ENCODE measurements at regions not wholly inside any gene's neighbourhood (a gene's known extent, or its start where the extent isn't known, plus 50 kb on each side); places are given as distances from the start of the nearest gene placed in this dataset.

- TF ChIP-seq SPI1 (IDR thresholded peaks at IDR 0.05; ENCODE audit: borderline replicate concordance, low read depth) (no peak), POLR2AphosphoS5 (IDR thresholded peaks at IDR 0.05; ENCODE audit: low read depth) (no peak), GABPA (IDR thresholded peaks at IDR 0.05; ENCODE audit: low read depth) (no peak)
- TF ChIP-seq, protein P1, sequence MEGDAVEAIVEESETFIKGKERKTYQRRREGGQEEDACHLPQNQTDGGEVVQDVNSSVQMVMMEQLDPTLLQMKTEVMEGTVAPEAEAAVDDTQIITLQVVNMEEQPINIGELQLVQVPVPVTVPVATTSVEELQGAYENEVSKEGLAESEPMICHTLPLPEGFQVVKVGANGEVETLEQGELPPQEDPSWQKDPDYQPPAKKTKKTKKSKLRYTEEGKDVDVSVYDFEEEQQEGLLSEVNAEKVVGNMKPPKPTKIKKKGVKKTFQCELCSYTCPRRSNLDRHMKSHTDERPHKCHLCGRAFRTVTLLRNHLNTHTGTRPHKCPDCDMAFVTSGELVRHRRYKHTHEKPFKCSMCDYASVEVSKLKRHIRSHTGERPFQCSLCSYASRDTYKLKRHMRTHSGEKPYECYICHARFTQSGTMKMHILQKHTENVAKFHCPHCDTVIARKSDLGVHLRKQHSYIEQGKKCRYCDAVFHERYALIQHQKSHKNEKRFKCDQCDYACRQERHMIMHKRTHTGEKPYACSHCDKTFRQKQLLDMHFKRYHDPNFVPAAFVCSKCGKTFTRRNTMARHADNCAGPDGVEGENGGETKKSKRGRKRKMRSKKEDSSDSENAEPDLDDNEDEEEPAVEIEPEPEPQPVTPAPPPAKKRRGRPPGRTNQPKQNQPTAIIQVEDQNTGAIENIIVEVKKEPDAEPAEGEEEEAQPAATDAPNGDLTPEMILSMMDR (IDR thresholded peaks at IDR 0.05; ENCODE audit: insufficient read depth, low read length), result no peak
- TF ChIP-seq, protein P2, sequence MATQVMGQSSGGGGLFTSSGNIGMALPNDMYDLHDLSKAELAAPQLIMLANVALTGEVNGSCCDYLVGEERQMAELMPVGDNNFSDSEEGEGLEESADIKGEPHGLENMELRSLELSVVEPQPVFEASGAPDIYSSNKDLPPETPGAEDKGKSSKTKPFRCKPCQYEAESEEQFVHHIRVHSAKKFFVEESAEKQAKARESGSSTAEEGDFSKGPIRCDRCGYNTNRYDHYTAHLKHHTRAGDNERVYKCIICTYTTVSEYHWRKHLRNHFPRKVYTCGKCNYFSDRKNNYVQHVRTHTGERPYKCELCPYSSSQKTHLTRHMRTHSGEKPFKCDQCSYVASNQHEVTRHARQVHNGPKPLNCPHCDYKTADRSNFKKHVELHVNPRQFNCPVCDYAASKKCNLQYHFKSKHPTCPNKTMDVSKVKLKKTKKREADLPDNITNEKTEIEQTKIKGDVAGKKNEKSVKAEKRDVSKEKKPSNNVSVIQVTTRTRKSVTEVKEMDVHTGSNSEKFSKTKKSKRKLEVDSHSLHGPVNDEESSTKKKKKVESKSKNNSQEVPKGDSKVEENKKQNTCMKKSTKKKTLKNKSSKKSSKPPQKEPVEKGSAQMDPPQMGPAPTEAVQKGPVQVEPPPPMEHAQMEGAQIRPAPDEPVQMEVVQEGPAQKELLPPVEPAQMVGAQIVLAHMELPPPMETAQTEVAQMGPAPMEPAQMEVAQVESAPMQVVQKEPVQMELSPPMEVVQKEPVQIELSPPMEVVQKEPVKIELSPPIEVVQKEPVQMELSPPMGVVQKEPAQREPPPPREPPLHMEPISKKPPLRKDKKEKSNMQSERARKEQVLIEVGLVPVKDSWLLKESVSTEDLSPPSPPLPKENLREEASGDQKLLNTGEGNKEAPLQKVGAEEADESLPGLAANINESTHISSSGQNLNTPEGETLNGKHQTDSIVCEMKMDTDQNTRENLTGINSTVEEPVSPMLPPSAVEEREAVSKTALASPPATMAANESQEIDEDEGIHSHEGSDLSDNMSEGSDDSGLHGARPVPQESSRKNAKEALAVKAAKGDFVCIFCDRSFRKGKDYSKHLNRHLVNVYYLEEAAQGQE (IDR thresholded peaks at IDR 0.05; ENCODE audit: insufficient replicate concordance, low read depth), result no peak
- Histone ChIP-seq H3K27ac (replicated peaks) (no peak overlapping the region), H3K27me3 (ENCODE audit: insufficient read depth, poor library complexity, severe bottlenecking) (no peaks in the 10 kb centered on the region), H3K4me3 (replicated peaks; ENCODE audit: insufficient read depth, low read length) (no peak overlapping the region)
- DNase-seq (ENCODE audit: low read depth in 1 of 2, low spot score in 1 of 2), result no peak
Measured at GRCh38 chr1:14516974-14517840, 81.3 kb upstream of the KAZN start.

DNA sequence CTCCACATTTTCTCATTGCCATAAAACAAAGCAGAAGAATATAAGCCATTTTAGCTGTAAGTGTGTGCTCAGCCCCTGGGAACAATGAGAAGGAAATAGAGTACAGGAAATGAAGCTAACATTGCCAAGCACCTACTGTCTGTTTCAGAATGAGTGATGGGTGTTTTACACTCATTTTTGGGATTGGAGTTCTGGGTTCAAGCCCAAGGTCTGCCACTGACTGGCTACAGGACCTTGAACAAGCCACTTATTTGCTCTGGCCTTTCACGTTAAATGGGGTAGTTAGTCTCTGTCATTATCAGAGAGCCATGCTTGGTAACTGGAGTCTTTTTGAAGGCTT lies 80.7 kb upstream of the KAZN start:
- TF ChIP-seq, protein P2 (IDR thresholded peaks at IDR 0.05; ENCODE audit: insufficient replicate concordance, low read depth), result no peak
- TF ChIP-seq SPI1 (IDR thresholded peaks at IDR 0.05; ENCODE audit: borderline replicate concordance, low read depth) (no peak), POLR2AphosphoS5 (IDR thresholded peaks at IDR 0.05; ENCODE audit: low read depth) (no peak), GABPA (IDR thresholded peaks at IDR 0.05; ENCODE audit: low read depth) (no peak)
- TF ChIP-seq, protein P1 (IDR thresholded peaks at IDR 0.05; ENCODE audit: insufficient read depth, low read length), result no peak
- no peak overlapping the region for H3K4me3 ChIP-seq (replicated peaks; ENCODE audit: insufficient read depth, low read length)

GRCh38 chr1:14519976-14520375 lies 78.5 kb upstream of the KAZN start:
- no peak overlapping the region for H3K4me3 ChIP-seq (replicated peaks; ENCODE audit: insufficient read depth, low read length)
- no peak overlapping the region for H3K27ac ChIP-seq (replicated peaks)
- no peak for DNase-seq (ENCODE audit: low read depth in 1 of 2, low spot score in 1 of 2)
- TF ChIP-seq GABPA (IDR thresholded peaks at IDR 0.05; ENCODE audit: low read depth), result no peak
- TF ChIP-seq, protein P2 (IDR thresholded peaks at IDR 0.05; ENCODE audit: insufficient replicate concordance, low read depth), result no peak
- TF ChIP-seq, protein P1 (IDR thresholded peaks at IDR 0.05; ENCODE audit: insufficient read depth, low read length), result no peak
- no peak for TF ChIP-seq SPI1 (IDR thresholded peaks at IDR 0.05; ENCODE audit: borderline replicate concordance, low read depth)
- TF ChIP-seq POLR2AphosphoS5 (IDR thresholded peaks at IDR 0.05; ENCODE audit: low read depth), result no peak
- no peaks in the 10 kb centered on the region for H3K27me3 ChIP-seq (ENCODE audit: insufficient read depth, poor library complexity, severe bottlenecking)

More for the DNA sequence above, 80.7 kb upstream of the KAZN start:
- Histone ChIP-seq H3K27me3 (ENCODE audit: insufficient read depth, poor library complexity, severe bottlenecking) (no peaks in the 10 kb centered on the region), H3K27ac (replicated peaks) (no peak overlapping the region)
- no peak for DNase-seq (ENCODE audit: low read depth in 1 of 2, low spot score in 1 of 2)
